Central memory CD8-positive, alpha-beta T cell (primary cell): ENCODE measurements at regions not wholly inside any gene's neighbourhood (a gene's known extent, or its start where the extent isn't known, plus 50 kb on each side); places are given as distances from the start of the nearest gene placed in this dataset.
"Not testable (repeated sequence)": the region's sequence is repeated elsewhere in the genome, so short reads cannot be mapped to it uniquely, and the experiment has no call there.

Source experiments
- ATAC-seq: fragments of 150-1000 bp; cut with Tn5 transposase; replicated peaks from 2 replicates; pipeline ENCODE4 v1.10.0; 2022; ENCODE audit warnings: mild to moderate bottlenecking, moderate FRiP score, moderate number of reproducible peaks; ENCODE audit not compliant: poor library complexity, severe bottlenecking; ENCODE audit errors: extremely low read depth
- DNase-seq, 2 donors: peaks; one replicate each; pipeline ENCODE4 v3.0.0; 2021; ENCODE audit warnings: low spot score in 2 of 2
- H3K27ac Mint-ChIP-seq: one replicate; pipeline ENCODE4 v1.8.0; 2022; ENCODE audit warnings: low read depth, mild to moderate bottlenecking, moderate library complexity, mixed read lengths
- H3K27me3 Mint-ChIP-seq: one replicate; pipeline ENCODE4 v1.8.0; 2022; ENCODE audit warnings: mixed read lengths
- H3K36me3 Mint-ChIP-seq: one replicate; pipeline ENCODE4 v1.8.0; 2022; ENCODE audit warnings: mild to moderate bottlenecking, moderate library complexity, mixed read lengths; ENCODE audit not compliant: insufficient read depth
- H3K4me1 Mint-ChIP-seq: one replicate; pipeline ENCODE4 v1.8.0; 2022; ENCODE audit warnings: mixed read lengths
- H3K4me3 Mint-ChIP-seq: one replicate; pipeline ENCODE4 v1.8.0; 2022; ENCODE audit warnings: mild to moderate bottlenecking, moderate library complexity, mixed read lengths
- H3K9me3 Mint-ChIP-seq: one replicate; pipeline ENCODE4 v1.8.0; 2022; ENCODE audit warnings: mixed read lengths

DNA sequence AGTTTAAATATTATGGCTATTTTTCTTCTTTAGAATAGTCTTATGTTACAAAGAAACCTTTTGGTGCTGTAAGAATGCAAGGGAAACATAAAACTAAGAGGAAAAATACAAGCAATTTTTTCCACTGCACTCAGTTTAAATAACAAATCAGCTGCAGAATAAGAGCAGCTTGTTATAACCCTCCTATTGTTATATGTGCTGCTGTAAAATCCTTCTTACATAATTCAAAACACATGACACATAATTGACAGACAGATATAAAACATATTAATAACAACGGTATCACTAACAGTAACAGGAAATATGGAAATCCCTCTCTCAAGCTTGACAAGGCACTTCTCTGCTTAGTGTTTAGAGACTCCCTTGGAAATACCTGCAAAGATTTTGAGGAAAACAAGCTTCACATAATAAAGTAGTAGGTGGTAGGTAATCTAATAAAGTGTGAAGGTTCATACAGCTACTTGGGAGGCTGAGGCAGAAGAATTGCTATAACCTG, 385.3 kb upstream of the HS3ST1 start:
- DNase-seq (no peak), ATAC-seq (no peak)
- Mint-ChIP-seq H3K27me3 (no peaks in the 10 kb centered on the region), H3K36me3 (peaks cover 2% of the 10 kb centered on the region), H3K9me3 (no peaks in the 10 kb centered on the region), H3K4me3 (no peak overlapping the region), H3K4me1 (no peaks in the 10 kb centered on the region), H3K27ac (no peak overlapping the region)

GRCh38 chr4:11811521-11811920, 382.8 kb upstream of the HS3ST1 start:
- not testable (repeated sequence) for ATAC-seq, H3K4me3 Mint-ChIP-seq, H3K27me3 Mint-ChIP-seq, H3K9me3 Mint-ChIP-seq, H3K27ac Mint-ChIP-seq, H3K4me1 Mint-ChIP-seq, DNase-seq, H3K36me3 Mint-ChIP-seq

GRCh38 chr4:11805842-11806241, 377.1 kb upstream of the HS3ST1 start:
- DNase-seq (no peak), ATAC-seq (no peak)
- no peak overlapping the region for H3K4me3 Mint-ChIP-seq
- no peak overlapping the region for H3K27ac Mint-ChIP-seq
- no peaks in the 10 kb centered on the region for H3K9me3 Mint-ChIP-seq
- no peaks in the 10 kb centered on the region for H3K27me3 Mint-ChIP-seq
- H3K36me3 Mint-ChIP-seq: no peaks in the 10 kb centered on the region
- no peaks in the 10 kb centered on the region for H3K4me1 Mint-ChIP-seq

DNA sequence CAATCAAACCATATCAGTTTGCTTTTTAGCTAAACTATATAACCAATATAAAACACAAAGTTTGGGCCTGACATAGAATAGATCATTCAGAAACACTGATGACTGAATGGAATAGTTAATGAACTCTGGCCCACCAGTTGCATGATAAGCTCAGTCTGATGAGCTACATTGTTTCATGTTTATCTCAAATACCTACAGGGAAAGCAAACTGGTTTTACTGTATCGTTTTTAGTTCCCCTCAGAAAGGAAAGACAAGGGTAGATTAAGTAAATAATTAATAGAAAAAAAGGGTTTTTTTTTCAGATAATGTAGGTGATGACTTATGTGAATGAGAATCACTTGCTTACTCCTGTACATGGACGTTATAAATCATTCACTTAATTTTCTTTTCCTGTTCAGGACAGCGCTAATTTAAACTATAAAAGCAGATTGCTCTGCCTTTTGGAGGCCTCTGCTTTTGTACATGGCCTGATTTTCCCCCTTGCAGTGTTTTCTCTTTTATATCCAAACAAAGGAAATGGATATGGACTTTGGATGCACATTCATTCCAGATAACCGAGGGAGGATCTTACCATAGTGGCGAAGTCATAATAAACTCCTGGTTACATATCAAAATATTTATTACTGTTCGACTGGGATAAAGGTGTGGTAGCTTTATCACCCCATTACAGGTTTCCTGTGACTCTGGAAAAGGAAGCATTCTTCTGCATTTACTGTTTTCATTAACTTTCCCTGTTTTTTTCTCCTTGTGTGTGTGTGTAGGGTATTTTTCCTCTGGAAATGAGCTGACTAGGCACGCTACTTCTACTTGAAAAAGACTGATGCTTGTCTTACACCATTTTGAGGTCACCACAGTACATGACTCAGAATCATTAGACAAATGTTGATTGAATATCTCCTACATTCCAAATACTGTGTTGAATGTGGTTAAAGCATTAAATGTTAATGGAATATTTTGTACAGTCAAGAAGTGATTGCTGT, 373.1 kb upstream of the HS3ST1 start:
- no peak overlapping the region for H3K27ac Mint-ChIP-seq
- no peaks in the 10 kb centered on the region for H3K36me3 Mint-ChIP-seq
- ATAC-seq (no peak), DNase-seq (no peak)
- no peak overlapping the region for H3K4me3 Mint-ChIP-seq
- H3K27me3 Mint-ChIP-seq: no peaks in the 10 kb centered on the region
- H3K9me3 Mint-ChIP-seq: no peaks in the 10 kb centered on the region
- H3K4me1 Mint-ChIP-seq: no peaks in the 10 kb centered on the region

DNA sequence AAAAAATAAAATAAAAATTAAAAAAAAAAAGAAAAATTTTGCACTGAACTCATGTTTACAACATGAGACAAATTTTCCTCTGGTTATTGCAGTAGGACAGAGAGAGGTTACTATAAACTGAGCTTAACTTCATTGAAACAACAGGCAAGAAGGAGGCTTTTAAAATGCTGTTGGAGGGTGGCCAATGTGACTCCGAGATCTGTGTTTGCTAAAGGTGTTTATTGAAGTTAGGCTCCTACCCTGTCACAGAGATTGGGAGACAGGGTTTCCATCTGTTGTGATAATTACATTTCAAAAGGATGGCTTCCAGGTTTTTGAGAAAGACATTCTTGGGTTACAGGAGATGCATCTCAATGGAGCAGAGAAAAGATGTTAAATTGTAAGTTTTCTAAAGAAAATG, 370.5 kb upstream of the HS3ST1 start:
- Mint-ChIP-seq H3K27me3 (no peaks in the 10 kb centered on the region), H3K36me3 (no peaks in the 10 kb centered on the region), H3K4me1 (no peaks in the 10 kb centered on the region), H3K4me3 (no peak overlapping the region), H3K9me3 (peaks cover under 1% of the 10 kb centered on the region), H3K27ac (no peak overlapping the region)
- ATAC-seq: no peak
- no peak for DNase-seq

DNA sequence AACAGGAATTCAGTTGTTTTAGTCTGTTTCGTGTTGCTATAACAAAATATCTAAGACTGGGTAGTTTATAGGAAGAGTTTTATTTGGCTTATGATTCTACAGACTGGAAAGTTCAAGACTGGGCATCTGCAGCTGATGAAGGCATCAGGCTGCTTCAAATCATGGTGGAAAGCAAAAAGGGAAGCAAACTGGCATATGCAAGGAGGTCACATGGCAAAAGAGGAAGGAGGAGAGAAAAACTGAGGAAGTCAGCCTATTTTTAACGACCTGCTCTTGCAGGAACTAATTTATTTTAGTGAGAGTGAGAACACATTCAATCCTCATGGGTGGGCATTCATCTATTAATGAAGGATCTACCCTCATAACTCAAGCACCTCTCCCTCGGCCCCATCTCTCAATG, 363.1 kb upstream of the HS3ST1 start:
- no peak for DNase-seq
- ATAC-seq: no peak
- peaks cover 13% of the 10 kb centered on the region for H3K9me3 Mint-ChIP-seq
- no peaks in the 10 kb centered on the region for H3K4me1 Mint-ChIP-seq
- H3K27ac Mint-ChIP-seq: no peak overlapping the region
- no peaks in the 10 kb centered on the region for H3K27me3 Mint-ChIP-seq
- H3K4me3 Mint-ChIP-seq: no peak overlapping the region
- H3K36me3 Mint-ChIP-seq: no peaks in the 10 kb centered on the region

GRCh38 chr4:11790230-11790629, 361.5 kb upstream of the HS3ST1 start:
- H3K36me3 Mint-ChIP-seq: no peaks in the 10 kb centered on the region
- no peak overlapping the region for H3K27ac Mint-ChIP-seq
- no peak overlapping the region for H3K4me3 Mint-ChIP-seq
- DNase-seq (no peak), ATAC-seq (no peak)
- H3K4me1 Mint-ChIP-seq: no peaks in the 10 kb centered on the region
- no peaks in the 10 kb centered on the region for H3K27me3 Mint-ChIP-seq
- peaks cover 13% of the 10 kb centered on the region for H3K9me3 Mint-ChIP-seq

DNA sequence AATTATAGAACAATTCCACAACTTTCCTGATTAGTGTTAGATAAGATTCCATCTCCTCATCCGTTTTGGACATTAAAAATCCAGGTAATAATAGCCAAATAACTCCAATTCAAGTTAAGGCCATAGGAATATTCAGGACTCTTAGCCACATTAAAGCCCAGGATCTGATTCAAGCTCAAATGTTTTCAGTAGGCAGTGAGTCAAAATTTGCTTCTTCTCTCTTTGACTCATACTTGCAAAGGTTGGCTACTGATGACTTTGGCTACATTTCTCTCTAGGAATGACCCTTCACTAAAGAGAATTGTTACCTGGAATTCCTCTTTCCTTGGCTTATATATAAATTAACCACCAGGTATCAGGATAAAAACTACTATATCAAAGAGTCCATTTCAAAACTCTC, 354.9 kb upstream of the HS3ST1 start:
- peaks cover 8% of the 10 kb centered on the region for H3K27me3 Mint-ChIP-seq
- no peak overlapping the region for H3K27ac Mint-ChIP-seq
- no peaks in the 10 kb centered on the region for H3K4me1 Mint-ChIP-seq
- no peaks in the 10 kb centered on the region for H3K36me3 Mint-ChIP-seq
- no peak overlapping the region for H3K4me3 Mint-ChIP-seq
- peaks cover 6% of the 10 kb centered on the region for H3K9me3 Mint-ChIP-seq
- DNase-seq (no peak), ATAC-seq (no peak)

GRCh38 chr4:11782859-11783258, 354.2 kb upstream of the HS3ST1 start:
- Mint-ChIP-seq H3K36me3 (no peaks in the 10 kb centered on the region), H3K4me3 (no peak overlapping the region), H3K27me3 (peaks cover 8% of the 10 kb centered on the region), H3K9me3 (peaks cover 6% of the 10 kb centered on the region), H3K27ac (no peak overlapping the region), H3K4me1 (no peaks in the 10 kb centered on the region)
- no peak for ATAC-seq
- no peak for DNase-seq

DNA sequence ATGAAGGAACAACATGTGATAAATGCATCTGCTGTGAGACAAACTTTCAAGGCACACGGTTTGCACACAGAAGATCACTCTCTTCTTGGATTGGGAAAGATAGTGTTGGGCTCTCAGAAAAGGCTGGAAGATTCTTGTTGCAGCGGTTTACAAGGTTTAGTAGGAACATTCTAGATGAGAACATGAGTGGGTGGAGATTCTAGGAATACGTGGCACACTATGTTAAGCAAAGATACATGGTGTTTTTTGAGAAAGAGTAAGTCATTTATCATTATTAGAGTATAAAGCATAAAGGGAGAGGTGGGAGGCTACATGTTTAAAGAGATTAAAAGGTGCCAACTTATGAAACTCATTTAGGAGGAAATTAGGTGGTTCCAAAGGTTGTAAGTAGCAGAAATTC, 348.8 kb upstream of the HS3ST1 start:
- no peak for ATAC-seq
- no peak for DNase-seq
- H3K27me3 Mint-ChIP-seq: peaks cover 8% of the 10 kb centered on the region
- no peaks in the 10 kb centered on the region for H3K36me3 Mint-ChIP-seq
- H3K4me1 Mint-ChIP-seq: no peaks in the 10 kb centered on the region
- H3K9me3 Mint-ChIP-seq: peaks cover 6% of the 10 kb centered on the region
- H3K4me3 Mint-ChIP-seq: no peak overlapping the region
- H3K27ac Mint-ChIP-seq: no peak overlapping the region

GRCh38 chr4:11774346-11774745, 345.7 kb upstream of the HS3ST1 start:
- DNase-seq (no peak), ATAC-seq (no peak)
- H3K4me3 Mint-ChIP-seq: no peak overlapping the region
- no peaks in the 10 kb centered on the region for H3K9me3 Mint-ChIP-seq
- H3K27ac Mint-ChIP-seq: no peak overlapping the region
- no peaks in the 10 kb centered on the region for H3K27me3 Mint-ChIP-seq
- H3K4me1 Mint-ChIP-seq: no peaks in the 10 kb centered on the region
- no peaks in the 10 kb centered on the region for H3K36me3 Mint-ChIP-seq

DNA sequence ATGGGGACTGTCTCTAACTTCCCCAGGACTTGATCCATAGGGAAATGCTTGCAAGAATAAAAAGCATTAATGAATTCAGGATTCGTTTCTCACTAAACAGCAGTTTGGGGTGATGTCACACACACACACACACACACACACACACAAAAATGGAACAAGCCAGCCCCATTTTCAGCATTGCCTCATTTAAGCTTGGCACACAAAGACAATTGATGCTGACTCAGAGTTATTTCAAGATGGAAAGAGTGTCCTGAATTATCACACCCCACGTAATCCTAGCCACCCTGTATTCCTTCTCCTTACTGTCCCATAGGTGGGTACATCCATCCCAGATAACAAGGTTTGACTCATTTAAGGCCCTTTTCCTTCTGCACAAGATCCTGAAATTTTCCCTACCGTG, 345.1 kb upstream of the HS3ST1 start:
- no peak overlapping the region for H3K4me3 Mint-ChIP-seq
- DNase-seq: no peak
- no peak for ATAC-seq
- no peak overlapping the region for H3K27ac Mint-ChIP-seq
- H3K27me3 Mint-ChIP-seq: no peaks in the 10 kb centered on the region
- no peaks in the 10 kb centered on the region for H3K36me3 Mint-ChIP-seq
- H3K4me1 Mint-ChIP-seq: no peaks in the 10 kb centered on the region
- H3K9me3 Mint-ChIP-seq: no peaks in the 10 kb centered on the region

- ATAC-seq: no peak
- Mint-ChIP-seq H3K36me3 (no peaks in the 10 kb centered on the region), H3K4me1 (no peaks in the 10 kb centered on the region), H3K9me3 (no peaks in the 10 kb centered on the region), H3K4me3 (no peak overlapping the region), H3K27me3 (no peaks in the 10 kb centered on the region), H3K27ac (no peak overlapping the region)
- DNase-seq: no peak
These were observed 340.7 kb upstream of the HS3ST1 start for GRCh38 chr4:11769434-11769833.
